RWPE2 (cell line): ENCODE measurements at regions not wholly inside any gene's neighbourhood (a gene's known extent, or its start where the extent isn't known, plus 50 kb on each side); places are given as distances from the start of the nearest gene placed in this dataset.
"Not testable (repeated sequence)": the region's sequence is repeated elsewhere in the genome, so short reads cannot be mapped to it uniquely, and the experiment has no call there.

Experiments used
- ATAC-seq: fragments of 200-7000 bp; cut with Tn5 transposase; 3 replicates; pipeline ENCODE4 v1.9.1; 2021; ENCODE audit warnings: low read depth
- DNase-seq: peaks from one replicate; pipeline ENCODE4 v3.0.0-alpha.2; 2020; ENCODE audit warnings: low spot score
- H3K27ac ChIP-seq: fragments of 450-650 bp; 2 replicates; pipeline ENCODE4 v1.5.1; 2017; ENCODE audit warnings: mild to moderate bottlenecking; ENCODE audit not compliant: poor library complexity, severe bottlenecking
- H3K27me3 ChIP-seq: fragments of 250-450 bp; sonication (Bioruptor Pico); 2 replicates; pipeline ENCODE4 v1.5.1; 2021; ENCODE audit warnings: mild to moderate bottlenecking, moderate library complexity; ENCODE audit not compliant: insufficient read depth, poor library complexity, severe bottlenecking
- H3K36me3 ChIP-seq: fragments of 250-450 bp; sonication (Bioruptor Pico); 2 replicates; pipeline ENCODE4 v1.5.1; 2020; ENCODE audit warnings: low read depth, mild to moderate bottlenecking, moderate library complexity
- H3K4me1 ChIP-seq: fragments of 250-450 bp; sonication (Bioruptor Pico); 2 replicates; pipeline ENCODE4 v1.5.1; 2021; ENCODE audit warnings: mild to moderate bottlenecking, moderate library complexity; ENCODE audit not compliant: insufficient read depth, poor library complexity, severe bottlenecking
- H3K4me3 ChIP-seq: fragments of 250-450 bp; sonication (Bioruptor Pico); 2 replicates; pipeline ENCODE4 v1.5.1; 2021; ENCODE audit warnings: mild to moderate bottlenecking, moderate library complexity; ENCODE audit not compliant: severe bottlenecking
- H3K9me3 ChIP-seq: fragments of 250-450 bp; sonication (Bioruptor Pico); 2 replicates; pipeline ENCODE4 v1.5.1; 2021; ENCODE audit warnings: mild to moderate bottlenecking, moderate library complexity; ENCODE audit not compliant: severe bottlenecking
- CTCF ChIP-seq: fragments of 450-650 bp; IDR thresholded peaks from one replicate; pipeline ENCODE4 v1.5.1; 2017; ENCODE audit warnings: mild to moderate bottlenecking, moderate library complexity; ENCODE audit not compliant: poor library complexity, severe bottlenecking

GRCh38 chr5:12861886-12862654, 957.8 kb upstream of the CTNND2 start:
- no peaks in the 10 kb centered on the region for H3K36me3 ChIP-seq
- no peak for TF ChIP-seq CTCF
- DNase-seq (no peak), ATAC-seq (no peak)
- H3K9me3 ChIP-seq = no peaks in the 10 kb centered on the region
- no peak overlapping the region for H3K4me3 ChIP-seq
- no peak overlapping the region for H3K27ac ChIP-seq
- no peaks in the 10 kb centered on the region for H3K27me3 ChIP-seq
- H3K4me1 ChIP-seq = no peaks in the 10 kb centered on the region

GRCh38 chr5:12856105-12856504, 951.9 kb upstream of the CTNND2 start:
- not testable (repeated sequence) for H3K27ac ChIP-seq, H3K4me1 ChIP-seq, H3K36me3 ChIP-seq, DNase-seq, ATAC-seq, H3K9me3 ChIP-seq, H3K4me3 ChIP-seq, H3K27me3 ChIP-seq

- no peaks in the 10 kb centered on the region for H3K36me3 ChIP-seq
- H3K27me3 ChIP-seq = peaks cover 4% of the 10 kb centered on the region
- DNase-seq (no peak), ATAC-seq (no peak)
- H3K4me3 ChIP-seq = no peak overlapping the region
- TF ChIP-seq CTCF = no peak
- no peaks in the 10 kb centered on the region for H3K9me3 ChIP-seq
- no peaks in the 10 kb centered on the region for H3K4me1 ChIP-seq
- H3K27ac ChIP-seq = no peak overlapping the region
Measured at GRCh38 chr5:12854386-12854785, 950.1 kb upstream of the CTNND2 start.

- no peaks in the 10 kb centered on the region for H3K36me3 ChIP-seq
- no peaks in the 10 kb centered on the region for H3K4me1 ChIP-seq
- H3K27me3 ChIP-seq = peaks cover 4% of the 10 kb centered on the region
- no peak for ATAC-seq
- no peak for TF ChIP-seq CTCF
- H3K4me3 ChIP-seq = no peak overlapping the region
- H3K27ac ChIP-seq = no peak overlapping the region
- no peak for DNase-seq
- no peaks in the 10 kb centered on the region for H3K9me3 ChIP-seq
Measured at GRCh38 chr5:12851761-12852160, 947.5 kb upstream of the CTNND2 start.

GRCh38 chr5:12848709-12849108, 944.5 kb upstream of the CTNND2 start:
- H3K4me1 ChIP-seq = no peaks in the 10 kb centered on the region
- no peak for TF ChIP-seq CTCF
- no peaks in the 10 kb centered on the region for H3K9me3 ChIP-seq

More at GRCh38 chr5:12848709-12849108, 944.5 kb upstream of the CTNND2 start:
- DNase-seq (no peak), ATAC-seq (peak; percentile 50; the same call in 2 of the 3 replicates)
- no peak overlapping the region for H3K4me3 ChIP-seq
- no peak overlapping the region for H3K27ac ChIP-seq
- peaks cover 4% of the 10 kb centered on the region for H3K27me3 ChIP-seq
- no peaks in the 10 kb centered on the region for H3K36me3 ChIP-seq
